SK-N-SH (cell line): ENCODE measurements at regions not wholly inside any gene's neighbourhood (a gene's known extent, or its start where the extent isn't known, plus 50 kb on each side); places are given as distances from the start of the nearest gene placed in this dataset.

Experiments
- CTCF ChIA-PET: fragments of 300-600, 350-600 bp; formaldehyde crosslinking; extraction: SDS; loops from one replicate; lab custom pipeline; 2021; lab: Yijun Ruan, JAX
- POLR2A ChIA-PET: fragments of 350-600 bp; sonication (Branson Sonifier 250); formaldehyde crosslinking; extraction: SDS; loops from one replicate; lab custom pipeline; 2020; ENCODE audit warnings: antibody characterized with exemption, inconsistent platforms; lab: Yijun Ruan, JAX
- DNase-seq: peaks from one replicate; pipeline ENCODE4 v3.0.0; 2012
- H2AFZ ChIP-seq: fragments of 200-600 bp; sonication (generic); 2 replicates; pipeline ENCODE4 v1.8.1; 2016; ENCODE audit warnings: antibody characterized with exemption, mild to moderate bottlenecking, low read depth
- H3F3A ChIP-seq: fragments of 200-600 bp; sonication (generic); replicated peaks from 2 replicates; pipeline ENCODE3; 2016; ENCODE audit warnings: antibody characterized with exemption, mild to moderate bottlenecking; ENCODE audit not compliant: insufficient read depth
- H3K27ac ChIP-seq, 2 experiments: fragments of 200-500 bp in 1 of 2; fragments of 200-600 bp in 1 of 2; sonication (Bioruptor generic) in 1 of 2; sonication (generic), shearing (Covaris generic) in 1 of 2; 2 replicates each; pipeline versions ENCODE4 v1.5.1 to v1.6.1; 2014 to 2016; ENCODE audit warnings: low read depth in 2 of 2, inconsistent platforms in 1 of 2, low read length in 1 of 2, mild to moderate bottlenecking in 1 of 2, mixed read lengths in 1 of 2
- H3K27me3 ChIP-seq: fragments of 200-600 bp; sonication (generic), shearing (Covaris generic); 2 replicates; pipeline ENCODE4 v1.6.1; 2016; ENCODE audit warnings: mixed run types; ENCODE audit not compliant: insufficient read depth
- H3K36me3 ChIP-seq, 2 experiments: fragments of 200-500 bp in 1 of 2; fragments of 200-600 bp in 1 of 2; sonication (Bioruptor generic) in 1 of 2; sonication (generic) in 1 of 2; replicated peaks in 1 of 2; 2 replicates each; pipeline versions ENCODE3 to v1.5.1; 2014 to 2016; ENCODE audit warnings: low read length in 1 of 2, mild to moderate bottlenecking in 1 of 2; ENCODE audit not compliant: insufficient read depth in 2 of 2, control insufficient read depth in 1 of 2
- H3K4me1 ChIP-seq, 2 experiments: fragments of 200-500 bp in 1 of 2; fragments of 200-600 bp in 1 of 2; sonication (Bioruptor generic) in 1 of 2; sonication (generic), shearing (Covaris generic) in 1 of 2; 2 replicates each; pipeline versions ENCODE4 v1.5.1 to v1.6.1; 2014 to 2016; ENCODE audit warnings: low read depth in 1 of 2, low read length in 1 of 2, mixed run types in 1 of 2; ENCODE audit not compliant: insufficient read depth in 2 of 2, control insufficient read depth in 1 of 2
- H3K4me2 ChIP-seq: fragments of 200-600 bp; sonication (generic), shearing (Covaris generic); 2 replicates; pipeline ENCODE4 v1.6.1; 2017; ENCODE audit warnings: mixed run types
- H3K4me3 ChIP-seq, 2 experiments: fragments of 200-500 bp in 1 of 2; fragments of 200-600 bp in 1 of 2; sonication (Bioruptor generic) in 1 of 2; sonication (generic), shearing (Covaris generic) in 1 of 2; 2 replicates each; pipeline versions ENCODE4 v1.5.1 to v1.8.1; 2014 to 2016; ENCODE audit warnings: low read depth in 2 of 2, inconsistent platforms in 1 of 2, low read length in 1 of 2, mild to moderate bottlenecking in 1 of 2, mixed read lengths in 1 of 2, moderate library complexity in 1 of 2
- H3K79me2 ChIP-seq: fragments of 200-600 bp; sonication (generic); 2 replicates; pipeline ENCODE4 v1.8.1; 2017; ENCODE audit warnings: mild to moderate bottlenecking; ENCODE audit not compliant: insufficient read depth
- H3K9ac ChIP-seq: fragments of 200-600 bp; sonication (generic); 2 replicates; pipeline ENCODE4 v1.6.1; 2017; ENCODE audit warnings: mixed run types
- H3K9me2 ChIP-seq: fragments of 200-600 bp; sonication (generic); 2 replicates; pipeline ENCODE4 v1.6.1; 2017; ENCODE audit warnings: mixed run types
- H3K9me3 ChIP-seq: fragments of 200-600 bp; sonication (generic); 2 replicates; pipeline ENCODE4 v1.6.1; 2017; ENCODE audit warnings: mixed run types, mild to moderate bottlenecking, moderate library complexity
- H4K20me1 ChIP-seq: fragments of 200-600 bp; sonication (generic); 2 replicates; pipeline ENCODE4 v1.6.1; 2017; ENCODE audit warnings: mild to moderate bottlenecking, mixed run types; ENCODE audit not compliant: insufficient read depth
- CTCF ChIP-seq: fragments of 200-600 bp; sonication (generic); IDR thresholded peaks from 2 replicates; pipeline ENCODE4 v1.6.1; 2017; ENCODE audit warnings: antibody characterized with exemption, mild to moderate bottlenecking, moderate library complexity
- FOXJ3 ChIP-seq: sonication (generic); formaldehyde crosslinking; IDR thresholded peaks from 2 replicates; pipeline ENCODE4 v1.5.1; 2020; ENCODE audit warnings: mild to moderate bottlenecking, missing genetic modification reagents
- FOXM1 ChIP-seq: IDR thresholded peaks from 2 replicates; pipeline ENCODE4 v1.4.0; 2012; ENCODE audit warnings: low read depth, mild to moderate bottlenecking
- JUND ChIP-seq: IDR thresholded peaks from 2 replicates; pipeline ENCODE4 v1.4.0; 2012
- POLR2AphosphoS5 ChIP-seq: IDR thresholded peaks from 2 replicates; pipeline ENCODE4 v1.6.1; 2012; ENCODE audit warnings: low read depth, low read length
- SIN3A ChIP-seq: IDR thresholded peaks from 2 replicates; pipeline ENCODE4 v1.6.1; 2012; ENCODE audit warnings: low read depth, mild to moderate bottlenecking, low read length, moderate library complexity, borderline replicate concordance
- TAF1 ChIP-seq: IDR thresholded peaks from 2 replicates; pipeline ENCODE4 v1.6.1; 2012; ENCODE audit warnings: low read depth, mild to moderate bottlenecking, low read length, moderate library complexity, borderline replicate concordance
- USF1 ChIP-seq: IDR thresholded peaks from 2 replicates; pipeline ENCODE4 v1.4.0; 2012; ENCODE audit warnings: low read depth, borderline replicate concordance
- USF2 ChIP-seq: fragments of 150-350 bp; IDR thresholded peaks from 2 replicates; pipeline ENCODE4 v1.6.1; 2017; ENCODE audit warnings: antibody characterized with exemption, low read length, low read depth, borderline replicate concordance
- WGBS: methylation state at CpG from one replicate; pipeline ENCODE4 v1.1.6; 2017; ENCODE audit warnings: low lambda C conversion rate; 5-methylcytosine and 5-hydroxymethylcytosine counted together

GRCh38 chr16:17866996-17867395 is 396.2 kb upstream of the XYLT1 start:
- Histone ChIP-seq H4K20me1 (no peaks in the 10 kb centered on the region), H3K4me2 (no peak overlapping the region), H3K79me2 (no peaks in the 10 kb centered on the region)
- CTCF ChIA-PET = interaction anchor here (1.1 kb wide), 1 partner anchor 9 kb away, joined by 3 read pairs; no protein-coding TSS in a partner anchor
- 71% methylated on average over 5 of the region's 5 CpGs for WGBS
- TF ChIP-seq USF2 = no peak
- TF ChIP-seq JUND = no peak
- TF ChIP-seq, all 33 proteins: peak for 0
- Histone ChIP-seq H3K4me1 (peaks cover 0 to 3% of the 10 kb centered on the region in 2 experiments; a peak in 1 of 4 replicates), H3K4me3 (no peak overlapping the region), H3K9me3 (no peaks in the 10 kb centered on the region), H3K27me3 (no peaks in the 10 kb centered on the region), H3K9ac (no peak overlapping the region), H3K27ac (no peak overlapping the region), H3K36me3 (no peaks in the 10 kb centered on the region), H3F3A (no peaks in the 10 kb centered on the region), H3K9me2 (no peaks in the 10 kb centered on the region), H2AFZ (no peak overlapping the region)
- POLR2A ChIA-PET = no interaction called here
- no peak for DNase-seq

- ChIA-PET POLR2A (no interaction called here), CTCF (no interaction called here)
- 70% methylated on average over 6 of the region's 6 CpGs for WGBS
- Histone ChIP-seq H3K27me3 (no peaks in the 10 kb centered on the region), H3F3A (no peaks in the 10 kb centered on the region), H3K36me3 (no peaks in the 10 kb centered on the region), H3K4me2 (no peak overlapping the region), H4K20me1 (no peaks in the 10 kb centered on the region), H2AFZ (no peak overlapping the region), H3K4me3 (no peak overlapping the region), H3K27ac (no peak overlapping the region), H3K4me1 (peaks cover 0 to 1% of the 10 kb centered on the region in 2 experiments; a peak in 1 of 4 replicates), H3K9me3 (no peaks in the 10 kb centered on the region), H3K79me2 (no peaks in the 10 kb centered on the region), H3K9ac (no peak overlapping the region), H3K9me2 (no peaks in the 10 kb centered on the region)
- no peak for TF ChIP-seq FOXM1
- TF ChIP-seq TAF1 = no peak
- TF ChIP-seq CTCF = no peak
- TF ChIP-seq USF1 = no peak
- TF ChIP-seq SIN3A = no peak
- TF ChIP-seq FOXJ3 = no peak
- no peak for TF ChIP-seq POLR2AphosphoS5
- no peak for DNase-seq
Observed at GRCh38 chr16:17861981-17862479, 391.3 kb upstream of the XYLT1 start.
